CD4-positive, alpha-beta T cell (primary cell): ENCODE measurements at regions not wholly inside any gene's neighbourhood (a gene's known extent, or its start where the extent isn't known, plus 50 kb on each side); places are given as distances from the start of the nearest gene placed in this dataset.

ENCODE experiments used
- ATAC-seq: fragments of 200-7000 bp; cut with Tn5 transposase; one replicate; pipeline ENCODE4 v1.10.0; 2022; ENCODE audit warnings: mild to moderate bottlenecking; ENCODE audit not compliant: poor library complexity
- CTCF ChIA-PET: fragments of 350-600 bp; sonication (Branson Sonifier 250); formaldehyde crosslinking; loops from one replicate; lab custom pipeline; 2021; ENCODE audit warnings: antibody characterized with exemption, inconsistent platforms; lab: Charles Lee
- POLR2A ChIA-PET: fragments of 350-600 bp; sonication (Branson Sonifier 250); formaldehyde crosslinking; loops from one replicate; lab custom pipeline; 2021; ENCODE audit warnings: antibody characterized with exemption, inconsistent platforms; lab: Charles Lee
- DNase-seq, 14 experiments: peaks; one replicate each; pipeline ENCODE4 v3.0.0-alpha.2; 2013 to 2020; ENCODE audit warnings: mixed read lengths in 2 of 14
- H3K27ac ChIP-seq, 2 donors: one replicate each; pipeline versions ENCODE4 v1.5.1 to v1.7.0; 2013; ENCODE audit warnings: low read length in 2 of 2, low read depth in 1 of 2, mild to moderate bottlenecking in 1 of 2
- H3K27me3 ChIP-seq, 2 experiments: 1 replicate in 1 of 2; 2 replicates in 1 of 2; pipeline versions ENCODE4 v1.6.1 to v1.7.0; 2013; ENCODE audit warnings: low read length in 2 of 2, control low read depth in 1 of 2, mild to moderate bottlenecking in 1 of 2, moderate library complexity in 1 of 2; ENCODE audit not compliant: insufficient read depth in 2 of 2, control insufficient read depth in 1 of 2
- H3K36me3 ChIP-seq: one replicate; pipeline ENCODE4 v1.6.1; 2013; ENCODE audit warnings: low read length, control low read depth; ENCODE audit not compliant: insufficient read depth
- H3K4me1 ChIP-seq: one replicate; pipeline ENCODE4 v1.6.1; 2013; ENCODE audit warnings: low read length, control low read depth; ENCODE audit not compliant: insufficient read depth
- H3K4me3 ChIP-seq: one replicate; pipeline ENCODE4 v1.5.1; 2013; ENCODE audit warnings: mild to moderate bottlenecking, low read length, moderate library complexity
- H3K9me3 ChIP-seq, 2 experiments: 1 replicate in 1 of 2; 2 replicates in 1 of 2; pipeline versions ENCODE4 v1.6.1 to v1.7.0; 2013; ENCODE audit warnings: low read length in 2 of 2, mild to moderate bottlenecking in 2 of 2, control low read depth in 1 of 2, moderate library complexity in 1 of 2; ENCODE audit not compliant: control insufficient read depth in 1 of 2, insufficient read depth in 1 of 2
- H3K27ac Mint-ChIP-seq: one replicate; pipeline ENCODE4 v1.8.0; 2020; ENCODE audit warnings: mixed read lengths
- H3K27me3 Mint-ChIP-seq: one replicate; pipeline ENCODE4 v1.8.0; 2021; ENCODE audit warnings: mixed read lengths
- H3K36me3 Mint-ChIP-seq: one replicate; pipeline ENCODE4 v1.8.0; 2021; ENCODE audit warnings: low read depth, mixed read lengths
- H3K4me1 Mint-ChIP-seq: one replicate; pipeline ENCODE4 v1.8.0; 2021; ENCODE audit warnings: low read depth, mixed read lengths
- H3K4me3 Mint-ChIP-seq: one replicate; pipeline ENCODE4 v1.8.0; 2020; ENCODE audit warnings: mild to moderate bottlenecking, mixed read lengths
- H3K9me3 Mint-ChIP-seq: one replicate; pipeline ENCODE4 v1.8.0; 2020; ENCODE audit warnings: mixed read lengths
- intact Hi-C, 2 experiments: fragments of 100-400 bp; cut with DNase I in 1 of 2; cut with micrococcal nuclease in 1 of 2; formaldehyde crosslinking; loops; one replicate each; pipeline versions ENCODE4 v1.15.1 to v1.9.0; 2023 to 2025; cut with DNase I, micrococcal nuclease
- TF ChIP-seq, protein P1 (sequence below): fragments of 200-600 bp; IDR thresholded peaks from one replicate; pipeline ENCODE4 v1.8.0; 2022; ENCODE audit warnings: antibody characterized with exemption, mild to moderate bottlenecking

- CTCF ChIA-PET = no interaction called here
- POLR2A ChIA-PET = no interaction called here
Observed at GRCh38 chr3:106276151-106276550, 407.3 kb upstream of the CBLB start.

GRCh38 chr3:106276755-106277612, 408.2 kb upstream of the CBLB start:
- Histone ChIP-seq H3K27me3 (no peaks in the 10 kb centered on the region), H3K36me3 (no peaks in the 10 kb centered on the region), H3K27ac (no peak overlapping the region), H3K9me3 (no peaks in the 10 kb centered on the region), H3K4me1 (no peaks in the 10 kb centered on the region), H3K4me3 (no peak overlapping the region)
- POLR2A ChIA-PET = no interaction called here
- Mint-ChIP-seq H3K27ac (no peak overlapping the region), H3K4me3 (no peak overlapping the region), H3K4me1 (peaks cover 8% of the 10 kb centered on the region), H3K9me3 (no peaks in the 10 kb centered on the region), H3K36me3 (no peaks in the 10 kb centered on the region), H3K27me3 (no peaks in the 10 kb centered on the region)
- ATAC-seq = no peak
- TF ChIP-seq, protein P1, sequence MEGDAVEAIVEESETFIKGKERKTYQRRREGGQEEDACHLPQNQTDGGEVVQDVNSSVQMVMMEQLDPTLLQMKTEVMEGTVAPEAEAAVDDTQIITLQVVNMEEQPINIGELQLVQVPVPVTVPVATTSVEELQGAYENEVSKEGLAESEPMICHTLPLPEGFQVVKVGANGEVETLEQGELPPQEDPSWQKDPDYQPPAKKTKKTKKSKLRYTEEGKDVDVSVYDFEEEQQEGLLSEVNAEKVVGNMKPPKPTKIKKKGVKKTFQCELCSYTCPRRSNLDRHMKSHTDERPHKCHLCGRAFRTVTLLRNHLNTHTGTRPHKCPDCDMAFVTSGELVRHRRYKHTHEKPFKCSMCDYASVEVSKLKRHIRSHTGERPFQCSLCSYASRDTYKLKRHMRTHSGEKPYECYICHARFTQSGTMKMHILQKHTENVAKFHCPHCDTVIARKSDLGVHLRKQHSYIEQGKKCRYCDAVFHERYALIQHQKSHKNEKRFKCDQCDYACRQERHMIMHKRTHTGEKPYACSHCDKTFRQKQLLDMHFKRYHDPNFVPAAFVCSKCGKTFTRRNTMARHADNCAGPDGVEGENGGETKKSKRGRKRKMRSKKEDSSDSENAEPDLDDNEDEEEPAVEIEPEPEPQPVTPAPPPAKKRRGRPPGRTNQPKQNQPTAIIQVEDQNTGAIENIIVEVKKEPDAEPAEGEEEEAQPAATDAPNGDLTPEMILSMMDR = no peak
- DNase-seq = peak in 1 of 14 experiments; percentile 2
- intact Hi-C loops = no loop called here
- CTCF ChIA-PET = no interaction called here

More at GRCh38 chr3:106276151-106276550, 407.3 kb upstream of the CBLB start:
- Mint-ChIP-seq H3K36me3 (no peaks in the 10 kb centered on the region), H3K4me1 (peaks cover 8% of the 10 kb centered on the region), H3K27me3 (no peaks in the 10 kb centered on the region), H3K27ac (no peak overlapping the region), H3K9me3 (no peaks in the 10 kb centered on the region), H3K4me3 (no peak overlapping the region)
- intact Hi-C loops = no loop called here
- DNase-seq = no peak
- H3K4me1 ChIP-seq = no peaks in the 10 kb centered on the region
- no peaks in the 10 kb centered on the region for H3K9me3 ChIP-seq
- H3K27ac ChIP-seq = no peak overlapping the region
- TF ChIP-seq, protein P1 = no peak
- no peak for ATAC-seq
- no peak overlapping the region for H3K4me3 ChIP-seq
- no peaks in the 10 kb centered on the region for H3K36me3 ChIP-seq
- no peaks in the 10 kb centered on the region for H3K27me3 ChIP-seq

DNA sequence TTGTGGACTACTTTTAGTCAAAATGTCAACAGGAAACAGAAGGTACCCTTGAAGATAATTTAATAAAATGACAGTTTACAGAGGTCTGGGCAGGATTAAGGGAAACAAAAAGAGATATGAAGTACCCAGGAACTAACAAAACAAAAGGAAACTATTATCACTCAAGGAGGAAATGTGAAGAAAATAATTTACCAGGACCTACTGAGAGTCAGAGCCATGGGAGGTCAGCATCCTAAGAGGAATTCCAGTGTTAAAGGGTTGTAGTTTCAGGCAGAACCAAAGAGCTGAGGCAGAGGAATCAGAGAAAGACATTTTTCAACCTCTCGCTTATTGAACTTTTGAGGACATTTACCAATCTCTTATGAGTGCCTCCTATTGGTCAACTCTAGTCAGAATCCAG, 408.9 kb upstream of the CBLB start:
- H3K27ac Mint-ChIP-seq = no peak overlapping the region
- DNase-seq = no peak
- Histone ChIP-seq H3K36me3 (no peaks in the 10 kb centered on the region), H3K4me3 (no peak overlapping the region), H3K27me3 (no peaks in the 10 kb centered on the region), H3K4me1 (no peaks in the 10 kb centered on the region), H3K27ac (no peak overlapping the region), H3K9me3 (no peaks in the 10 kb centered on the region)
- peaks cover 8% of the 10 kb centered on the region for H3K4me1 Mint-ChIP-seq
- TF ChIP-seq, protein P1 = no peak
- POLR2A ChIA-PET = no interaction called here
- H3K36me3 Mint-ChIP-seq = no peaks in the 10 kb centered on the region
- intact Hi-C loops = no loop called here
- CTCF ChIA-PET = no interaction called here
- H3K27me3 Mint-ChIP-seq = no peaks in the 10 kb centered on the region
- H3K9me3 Mint-ChIP-seq = no peaks in the 10 kb centered on the region
- H3K4me3 Mint-ChIP-seq = no peak overlapping the region
- ATAC-seq = no peak
